CD14-positive monocyte (primary cell): ENCODE measurements at regions not wholly inside any gene's neighbourhood (a gene's known extent, or its start where the extent isn't known, plus 50 kb on each side); places are given as distances from the start of the nearest gene placed in this dataset.

ENCODE experiments used
- DNase-seq, 3 donors: peaks; one replicate each; pipeline ENCODE4 v3.0.0-alpha.2; 2011 to 2022
- H2AFZ ChIP-seq: 2 replicates; pipeline ENCODE4 v1.6.0; 2012; ENCODE audit warnings: mild to moderate bottlenecking, low read depth, low read length, inconsistent platforms; ENCODE audit not compliant: insufficient read depth, poor library complexity, severe bottlenecking
- H3K27ac ChIP-seq, 2 donors: 1 replicate in 1 of 2; 2 replicates in 1 of 2; pipeline ENCODE4 v1.5.1; 2012 to 2013; ENCODE audit warnings: low read length in 2 of 2, control low read depth in 1 of 2, inconsistent platforms in 1 of 2, low read depth in 1 of 2, mild to moderate bottlenecking in 1 of 2
- H3K27me3 ChIP-seq, 2 donors: one replicate each; pipeline versions ENCODE4 v1.6.0 to v1.6.1; 2011 to 2013; ENCODE audit warnings: low read length in 2 of 2; ENCODE audit not compliant: control insufficient read depth in 2 of 2, insufficient read depth in 2 of 2
- H3K36me3 ChIP-seq, 2 donors: replicated peaks in 1 of 2; 1 replicate in 1 of 2; 2 replicates in 1 of 2; pipeline versions ENCODE4 v1.5.1 to v1.6.1; 2012 to 2013; ENCODE audit warnings: low read length in 2 of 2, control low read depth in 1 of 2, inconsistent platforms in 1 of 2, mild to moderate bottlenecking in 1 of 2; ENCODE audit not compliant: insufficient read depth in 2 of 2, control insufficient read depth in 1 of 2
- H3K4me1 ChIP-seq, 2 donors: 1 replicate in 1 of 2; 2 replicates in 1 of 2; pipeline versions ENCODE4 v1.5.1 to v1.6.1; 2012 to 2013; ENCODE audit warnings: low read length in 2 of 2, control low read depth in 1 of 2, inconsistent platforms in 1 of 2, mild to moderate bottlenecking in 1 of 2, moderate library complexity in 1 of 2; ENCODE audit not compliant: insufficient read depth in 2 of 2, control insufficient read depth in 1 of 2
- H3K4me2 ChIP-seq: replicated peaks from 2 replicates; pipeline ENCODE3; 2012; ENCODE audit warnings: low read length, moderate library complexity, mild to moderate bottlenecking; ENCODE audit not compliant: poor library complexity, severe bottlenecking; ENCODE audit errors: extremely low read depth
- H3K4me3 ChIP-seq, 3 experiments: fragments of 200-600 bp in 1 of 3; sonication (generic) in 1 of 3; replicated peaks in 1 of 3; 1 replicate in 2 of 3; 2 replicates in 1 of 3; pipeline ENCODE4 v1.5.1; 2011 to 2013; ENCODE audit warnings: low read length in 3 of 3, mild to moderate bottlenecking in 3 of 3, control low read depth in 2 of 3, low read depth in 2 of 3, inconsistent platforms in 1 of 3, moderate library complexity in 1 of 3
- H3K79me2 ChIP-seq: 2 replicates; pipeline ENCODE4 v1.6.0; 2012; ENCODE audit warnings: mild to moderate bottlenecking, control low read depth, inconsistent platforms, low read length, moderate library complexity; ENCODE audit not compliant: insufficient read depth
- H3K9ac ChIP-seq: 2 replicates; pipeline ENCODE4 v1.6.0; 2017; ENCODE audit warnings: low read length, mild to moderate bottlenecking; ENCODE audit not compliant: insufficient read depth, poor library complexity, severe bottlenecking
- H3K9me3 ChIP-seq, 2 donors: replicated peaks in 1 of 2; 1 replicate in 1 of 2; 2 replicates in 1 of 2; pipeline versions ENCODE4 v1.5.1 to v1.6.1; 2012 to 2013; ENCODE audit warnings: low read length in 2 of 2, control low read depth in 1 of 2; ENCODE audit not compliant: control insufficient read depth in 1 of 2, insufficient read depth in 1 of 2
- H4K20me1 ChIP-seq: 2 replicates; pipeline ENCODE4 v1.6.0; 2012; ENCODE audit warnings: mild to moderate bottlenecking, low read length, control low read depth, moderate library complexity; ENCODE audit not compliant: insufficient read depth
- H3K27ac Mint-ChIP-seq, 7 donors: one replicate each; pipeline ENCODE4 v1.8.0; 2020; ENCODE audit warnings: mild to moderate bottlenecking in 7 of 7, mixed read lengths in 7 of 7, moderate library complexity in 6 of 7, inconsistent platforms in 2 of 7
- H3K27me3 Mint-ChIP-seq, 3 donors: one replicate each; pipeline ENCODE4 v1.8.0; 2021 to 2022; ENCODE audit warnings: low read depth in 3 of 3, mild to moderate bottlenecking in 3 of 3, mixed read lengths in 3 of 3, moderate library complexity in 3 of 3, inconsistent platforms in 1 of 3
- H3K36me3 Mint-ChIP-seq, 2 donors: one replicate each; pipeline ENCODE4 v1.8.0; 2020; ENCODE audit warnings: mixed read lengths in 2 of 2, inconsistent platforms in 1 of 2, mild to moderate bottlenecking in 1 of 2
- H3K4me1 Mint-ChIP-seq: one replicate; pipeline ENCODE4 v1.8.0; 2020; ENCODE audit warnings: mild to moderate bottlenecking, mixed read lengths
- H3K4me3 Mint-ChIP-seq, 2 donors: one replicate each; pipeline ENCODE4 v1.8.0; 2020; ENCODE audit warnings: mild to moderate bottlenecking in 2 of 2, mixed read lengths in 2 of 2, moderate library complexity in 1 of 2
- H3K9me3 Mint-ChIP-seq, 7 donors: one replicate each; pipeline ENCODE4 v1.8.0; 2020 to 2022; ENCODE audit warnings: mixed read lengths in 7 of 7, mild to moderate bottlenecking in 6 of 7, moderate library complexity in 6 of 7, inconsistent platforms in 2 of 7
- WGBS: methylation state at CpG from one replicate; pipeline ENCODE4 v1.1.5; 2013; ENCODE audit warnings: missing lambda C conversion rate; ENCODE audit not compliant: insufficient coverage; 5-methylcytosine and 5-hydroxymethylcytosine counted together
- intact Hi-C, 2 donors: fragments of 100-400 bp; cut with micrococcal nuclease; formaldehyde crosslinking; loops; one replicate each; pipeline versions ENCODE4 v1.15.0 to v1.15.1; 2023
- TF ChIP-seq, protein P1 (sequence below): fragments of 200-600 bp; IDR thresholded peaks from one replicate; pipeline ENCODE4 v1.8.0; 2022; ENCODE audit warnings: antibody characterized with exemption, mild to moderate bottlenecking

DNA sequence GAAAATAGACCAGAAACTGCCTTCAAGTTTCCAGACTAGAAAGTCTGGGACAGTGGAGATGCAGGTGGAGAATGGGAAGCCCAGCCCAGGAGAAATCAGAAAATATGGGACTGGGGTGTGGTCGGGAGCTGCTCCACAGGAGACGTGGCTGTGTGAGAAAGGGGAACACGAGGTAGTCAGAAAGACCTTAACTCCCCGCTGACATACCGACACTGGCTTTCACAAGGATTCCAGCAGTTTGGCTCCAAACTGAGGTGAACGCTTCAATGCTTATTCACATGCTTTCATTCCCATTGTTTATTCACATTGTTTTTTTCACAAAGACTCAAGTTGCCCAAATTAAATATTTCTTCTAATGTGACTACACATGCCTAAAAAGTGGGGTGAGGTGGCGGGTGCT, 111.5 kb upstream of the SLCO3A1 start:
- 100% methylated on average over 2 of the region's 7 CpGs for WGBS
- H2AFZ ChIP-seq = no peak overlapping the region
- H3K79me2 ChIP-seq = no peaks in the 10 kb centered on the region
- no peak overlapping the region for H3K4me3 ChIP-seq
- H3K27ac ChIP-seq = no peak overlapping the region
- H3K9me3 ChIP-seq = no peaks in the 10 kb centered on the region
- Mint-ChIP-seq H3K4me1 (no peaks in the 10 kb centered on the region), H3K4me3 (no peak overlapping the region), H3K27ac (no peak overlapping the region), H3K36me3 (no peaks in the 10 kb centered on the region), H3K9me3 (peaks cover 0 to 2% (median 0%) of the 10 kb centered on the region in 7 donors), H3K27me3 (peaks cover 3 to 10% (median 6%) of the 10 kb centered on the region in 3 donors)
- H3K4me2 ChIP-seq = no peak overlapping the region
- no peaks in the 10 kb centered on the region for H4K20me1 ChIP-seq
- H3K4me1 ChIP-seq = no peaks in the 10 kb centered on the region
- no peaks in the 10 kb centered on the region for H3K36me3 ChIP-seq
- no peak overlapping the region for H3K9ac ChIP-seq
- intact Hi-C loops = no loop called here
- DNase-seq = no peak
- H3K27me3 ChIP-seq = peaks cover 0 to 3% of the 10 kb centered on the region in 2 donors
- TF ChIP-seq, protein P1, sequence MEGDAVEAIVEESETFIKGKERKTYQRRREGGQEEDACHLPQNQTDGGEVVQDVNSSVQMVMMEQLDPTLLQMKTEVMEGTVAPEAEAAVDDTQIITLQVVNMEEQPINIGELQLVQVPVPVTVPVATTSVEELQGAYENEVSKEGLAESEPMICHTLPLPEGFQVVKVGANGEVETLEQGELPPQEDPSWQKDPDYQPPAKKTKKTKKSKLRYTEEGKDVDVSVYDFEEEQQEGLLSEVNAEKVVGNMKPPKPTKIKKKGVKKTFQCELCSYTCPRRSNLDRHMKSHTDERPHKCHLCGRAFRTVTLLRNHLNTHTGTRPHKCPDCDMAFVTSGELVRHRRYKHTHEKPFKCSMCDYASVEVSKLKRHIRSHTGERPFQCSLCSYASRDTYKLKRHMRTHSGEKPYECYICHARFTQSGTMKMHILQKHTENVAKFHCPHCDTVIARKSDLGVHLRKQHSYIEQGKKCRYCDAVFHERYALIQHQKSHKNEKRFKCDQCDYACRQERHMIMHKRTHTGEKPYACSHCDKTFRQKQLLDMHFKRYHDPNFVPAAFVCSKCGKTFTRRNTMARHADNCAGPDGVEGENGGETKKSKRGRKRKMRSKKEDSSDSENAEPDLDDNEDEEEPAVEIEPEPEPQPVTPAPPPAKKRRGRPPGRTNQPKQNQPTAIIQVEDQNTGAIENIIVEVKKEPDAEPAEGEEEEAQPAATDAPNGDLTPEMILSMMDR = no peak

DNA sequence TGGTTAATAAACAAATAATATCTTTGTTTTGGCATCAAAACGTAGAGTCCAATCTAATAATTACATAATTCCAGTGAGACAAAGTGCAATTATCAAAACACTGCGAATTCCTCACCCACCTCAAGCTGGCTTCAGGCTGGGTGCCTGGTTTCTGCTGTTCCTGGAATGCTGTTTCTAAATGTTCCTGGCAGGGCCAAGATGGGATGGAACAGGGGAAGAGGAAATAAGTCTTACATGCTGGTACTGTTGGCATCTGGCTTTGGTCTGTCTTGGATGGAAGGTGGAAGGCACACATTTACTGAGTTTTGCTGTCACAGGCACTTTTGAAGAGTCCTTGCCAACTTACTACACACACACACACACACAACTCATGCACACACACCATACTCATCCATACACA, 101.9 kb upstream of the SLCO3A1 start:
- H3K4me1 Mint-ChIP-seq = no peaks in the 10 kb centered on the region
- Histone ChIP-seq H3K9ac (no peak overlapping the region), H2AFZ (no peak overlapping the region), H4K20me1 (no peaks in the 10 kb centered on the region), H3K79me2 (no peaks in the 10 kb centered on the region), H3K27me3 (no peaks in the 10 kb centered on the region), H3K27ac (no peak overlapping the region), H3K4me2 (no peak overlapping the region), H3K36me3 (no peaks in the 10 kb centered on the region), H3K4me1 (no peaks in the 10 kb centered on the region), H3K4me3 (no peak overlapping the region), H3K9me3 (no peaks in the 10 kb centered on the region)
- no peak overlapping the region for H3K27ac Mint-ChIP-seq
- peaks cover 0 to 5% (median 0%) of the 10 kb centered on the region in 3 donors for H3K27me3 Mint-ChIP-seq
- no peak overlapping the region for H3K4me3 Mint-ChIP-seq
- TF ChIP-seq, protein P1 = no peak
- H3K36me3 Mint-ChIP-seq = no peaks in the 10 kb centered on the region
- WGBS = no CpG with 5 or more reads among the region's 2 CpGs
- intact Hi-C loops = no loop called here
- no peak for DNase-seq
- peaks cover 0 to 12% (median 7%) of the 10 kb centered on the region in 7 donors for H3K9me3 Mint-ChIP-seq
